Keratinocyte (primary cell): ENCODE measurements at regions not wholly inside any gene's neighbourhood (a gene's known extent, or its start where the extent isn't known, plus 50 kb on each side); places are given as distances from the start of the nearest gene placed in this dataset.

Experiments used
- DNase-seq: peaks from one replicate; pipeline ENCODE4 v3.0.0-alpha.2; 2011; ENCODE audit warnings: low read depth, missing footprints, low spot score
- FAIRE-seq: peaks from 2 replicates; lab custom pipeline; 2011; peaks lifted over from hg19 to GRCh38; lab: Jason Lieb, UNC
- H2AFZ ChIP-seq: 2 replicates; pipeline ENCODE4 v1.6.0; 2012; ENCODE audit warnings: low read length, control low read depth, inconsistent platforms; ENCODE audit not compliant: control insufficient read depth
- H3K27ac ChIP-seq: 2 replicates; pipeline ENCODE4 v1.5.1; 2011; ENCODE audit warnings: low read length; ENCODE audit not compliant: control insufficient read depth, insufficient read depth
- H3K27me3 ChIP-seq: 3 replicates; pipeline ENCODE4 v1.6.0; 2011; ENCODE audit warnings: low read length; ENCODE audit not compliant: control insufficient read depth, insufficient read depth; ENCODE audit errors: extremely low read depth
- H3K36me3 ChIP-seq, 2 experiments: 2 replicates in 1 of 2; 3 replicates in 1 of 2; pipeline ENCODE4 v1.5.1; 2011; ENCODE audit warnings: low read length in 2 of 2, mild to moderate bottlenecking in 1 of 2; ENCODE audit not compliant: control insufficient read depth in 2 of 2, insufficient read depth in 2 of 2; ENCODE audit errors: extremely low read depth in 1 of 2
- H3K4me1 ChIP-seq: 3 replicates; pipeline ENCODE4 v1.5.1; 2011; ENCODE audit warnings: low read length; ENCODE audit not compliant: control insufficient read depth, insufficient read depth; ENCODE audit errors: extremely low read depth
- H3K4me2 ChIP-seq: 3 replicates; pipeline ENCODE4 v1.6.0; 2011; ENCODE audit warnings: low read depth, low read length; ENCODE audit not compliant: control insufficient read depth, insufficient read depth; ENCODE audit errors: extremely low read depth
- H3K4me3 ChIP-seq, 3 experiments: fragments of 200-600 bp in 1 of 3; sonication (generic) in 1 of 3; 2 replicates in 2 of 3; 3 replicates in 1 of 3; pipeline ENCODE4 v1.5.1; 2011 to 2016; ENCODE audit warnings: low read length in 3 of 3, mild to moderate bottlenecking in 3 of 3, control low read depth in 2 of 3, inconsistent platforms in 1 of 3, low read depth in 1 of 3, mixed read lengths in 1 of 3, mixed run types in 1 of 3, moderate library complexity in 1 of 3; ENCODE audit not compliant: control insufficient read depth in 2 of 3, insufficient read depth in 2 of 3; ENCODE audit errors: extremely low read depth in 1 of 3
- H3K79me2 ChIP-seq: 2 replicates; pipeline ENCODE4 v1.6.0; 2012; ENCODE audit warnings: low read length; ENCODE audit not compliant: control insufficient read depth, insufficient read depth
- H3K9ac ChIP-seq: 3 replicates; pipeline ENCODE4 v1.6.0; 2011; ENCODE audit warnings: low read length; ENCODE audit not compliant: control insufficient read depth, insufficient read depth; ENCODE audit errors: extremely low read depth
- H3K9me1 ChIP-seq: 3 replicates; pipeline ENCODE4 v1.6.0; 2011; ENCODE audit warnings: low read length; ENCODE audit not compliant: control insufficient read depth, insufficient read depth; ENCODE audit errors: extremely low read depth
- H3K9me3 ChIP-seq: 2 replicates; pipeline ENCODE4 v1.5.1; 2012; ENCODE audit warnings: low read depth, low read length; ENCODE audit not compliant: control insufficient read depth
- H4K20me1 ChIP-seq: 3 replicates; pipeline ENCODE4 v1.6.0; 2011; ENCODE audit warnings: low read length; ENCODE audit not compliant: control insufficient read depth, insufficient read depth; ENCODE audit errors: extremely low read depth
- CTCF ChIP-seq, 3 experiments: IDR thresholded peaks in 1 of 3; conservative IDR thresholded peaks in 1 of 3; optimal IDR thresholded peaks in 1 of 3; 2 replicates in 2 of 3; 3 replicates in 1 of 3; pipeline versions ENCODE3 to v1.5.1; 2011; ENCODE audit warnings: low read length in 3 of 3, mild to moderate bottlenecking in 3 of 3, moderate library complexity in 2 of 3, control low read depth in 1 of 3, inconsistent platforms in 1 of 3; ENCODE audit not compliant: insufficient read depth in 2 of 3; ENCODE audit errors: extremely low read depth in 1 of 3
- EZH2 ChIP-seq: IDR thresholded peaks from one replicate; pipeline ENCODE4 v1.6.1; 2012; ENCODE audit warnings: inconsistent platforms, mild to moderate bottlenecking, low read length, moderate library complexity
- dilution Hi-C: fragments of 300-500 bp; cut with MboI; formaldehyde crosslinking; loops from one replicate; pipeline ENCODE4 v1.7.0; 2020; ENCODE audit warnings: low sequenced_read_pairs; ENCODE audit not compliant: extremely low pct_ligation_motif_present

GRCh38 chr10:1961989-1962388 is 224.7 kb upstream of the ADARB2 start:
- no peaks in the 10 kb centered on the region for H3K36me3 ChIP-seq
- dilution Hi-C loops: no loop called here
- TF ChIP-seq EZH2 (no peak), CTCF (optimal IDR thresholded peaks at IDR 0.05 in 1 of 3, IDR thresholded peaks at IDR 0.05 in 1 of 3, conservative IDR thresholded peaks at IDR 0.05 in 1 of 3; ENCODE audit: extremely low read depth in 1 of 3, insufficient read depth in 2 of 3, low read length in 3 of 3) (no peak)
- H3K4me2 ChIP-seq: no peak overlapping the region
- H3K27me3 ChIP-seq: no peaks in the 10 kb centered on the region
- no peak overlapping the region for H3K27ac ChIP-seq
- no peaks in the 10 kb centered on the region for H3K79me2 ChIP-seq
- no peak for DNase-seq
- no peaks in the 10 kb centered on the region for H3K9me1 ChIP-seq
- H2AFZ ChIP-seq: no peak overlapping the region
- no peak overlapping the region for H3K4me3 ChIP-seq
- H3K4me1 ChIP-seq: no peaks in the 10 kb centered on the region
- H4K20me1 ChIP-seq: no peaks in the 10 kb centered on the region
- no peak for FAIRE-seq
- no peak overlapping the region for H3K9ac ChIP-seq
- no peaks in the 10 kb centered on the region for H3K9me3 ChIP-seq

GRCh38 chr10:1960982-1961381 is 223.7 kb upstream of the ADARB2 start:
- Histone ChIP-seq H4K20me1 (no peaks in the 10 kb centered on the region), H3K4me3 (no peak overlapping the region), H3K27ac (no peak overlapping the region), H3K9ac (no peak overlapping the region), H3K4me2 (no peak overlapping the region), H2AFZ (no peak overlapping the region), H3K9me3 (no peaks in the 10 kb centered on the region), H3K9me1 (no peaks in the 10 kb centered on the region), H3K36me3 (no peaks in the 10 kb centered on the region), H3K4me1 (no peaks in the 10 kb centered on the region), H3K27me3 (no peaks in the 10 kb centered on the region), H3K79me2 (no peaks in the 10 kb centered on the region)
- DNase-seq (no peak), FAIRE-seq (no peak)
- TF ChIP-seq EZH2: no peak
- no peak for TF ChIP-seq CTCF (optimal IDR thresholded peaks at IDR 0.05 in 1 of 3, IDR thresholded peaks at IDR 0.05 in 1 of 3, conservative IDR thresholded peaks at IDR 0.05 in 1 of 3; ENCODE audit: extremely low read depth in 1 of 3, insufficient read depth in 2 of 3, low read length in 3 of 3)
- dilution Hi-C loops: no loop called here
